ENCODE measurements at regions not wholly inside any gene's neighbourhood (a gene's known extent, or its start where the extent isn't known, plus 50 kb on each side); places are given as distances from the start of the nearest gene placed in this dataset.
"Not testable (repeated sequence)": the region's sequence is repeated elsewhere in the genome, so short reads cannot be mapped to it uniquely, and the experiment has no call there.

DNA sequence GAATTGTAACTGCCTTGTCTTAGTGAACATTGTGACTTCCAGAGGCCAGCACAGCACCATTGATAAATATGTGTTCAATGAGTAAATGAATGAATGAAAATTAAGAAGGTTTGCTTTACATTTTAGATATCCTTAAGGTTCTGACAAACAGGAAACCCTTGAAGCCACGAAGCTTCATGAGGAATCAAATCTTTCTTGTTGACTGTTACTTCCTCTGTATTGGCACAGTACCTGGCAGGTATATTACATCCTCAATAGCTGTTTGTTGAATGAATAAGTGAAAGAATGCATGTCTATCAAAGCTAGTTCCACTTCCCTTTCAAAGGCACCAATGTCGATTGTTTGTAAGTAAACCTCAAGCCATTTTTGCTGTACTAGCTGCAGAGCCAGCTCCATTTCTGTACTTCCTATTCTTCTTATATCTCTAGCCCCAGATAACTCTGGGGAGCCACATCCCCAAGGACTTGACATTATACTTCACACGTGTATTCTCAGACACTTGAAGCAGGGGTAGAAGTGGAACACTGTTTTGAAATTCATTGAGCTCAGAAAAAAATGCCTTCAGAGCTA lies 140.3 kb upstream of the RAG2 start:
- DNase-seq (ENCODE audit: low read depth) = no peak

- DNase-seq (ENCODE audit: low read depth) = no peak
Measured at GRCh38 chr11:36736103-36736502, 138.1 kb upstream of the RAG2 start.

GRCh38 chr11:36733721-36734120 lies 135.7 kb upstream of the RAG2 start:
- DNase-seq (ENCODE audit: low read depth) = not testable (repeated sequence)

DNA sequence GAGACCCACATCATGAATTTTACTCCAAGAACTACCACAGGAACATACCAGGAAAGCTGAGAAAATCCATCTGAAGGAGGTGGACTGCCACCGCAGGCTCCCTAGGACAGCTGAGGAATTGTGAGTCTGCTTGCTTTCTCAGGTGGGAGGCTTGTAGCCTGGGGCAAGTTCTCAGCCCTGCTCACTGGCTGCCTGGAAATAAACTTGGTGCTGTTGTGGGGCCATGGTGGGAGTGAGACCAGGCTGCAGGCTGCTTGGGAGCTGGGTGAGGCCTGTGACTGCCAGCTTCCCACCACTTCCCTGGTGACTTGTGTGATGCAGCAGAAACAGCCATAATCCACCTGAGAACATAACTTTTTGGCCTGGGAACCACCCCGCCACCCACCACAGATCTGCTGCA lies 132.7 kb upstream of the RAG2 start:
- no peak for DNase-seq (ENCODE audit: low read depth)

GRCh38 chr11:36729825-36730224 lies 131.8 kb upstream of the RAG2 start:
- no peak for DNase-seq (ENCODE audit: low read depth)

DNA sequence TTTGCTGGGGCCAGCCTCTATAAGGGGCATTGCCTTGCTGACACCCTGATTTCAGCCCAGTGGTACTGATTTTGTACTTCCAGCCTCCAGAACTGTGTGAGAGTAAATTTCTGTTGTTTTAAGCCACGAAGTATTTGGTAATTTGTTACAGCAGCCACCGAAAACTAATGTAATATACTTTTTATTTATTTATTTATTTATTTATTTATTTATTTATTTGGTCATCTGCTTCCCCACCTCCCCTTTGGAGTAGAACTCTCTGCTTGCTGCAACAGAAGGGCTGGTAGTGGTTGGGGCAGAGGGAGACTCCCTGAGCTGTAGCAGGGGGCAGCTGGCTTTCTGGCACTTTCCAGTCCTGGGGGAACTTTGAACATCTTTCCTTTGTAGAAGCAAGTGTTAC lies 128.4 kb upstream of the RAG2 start:
- DNase-seq (ENCODE audit: low read depth) = no peak

- no peak for DNase-seq (ENCODE audit: low read depth)
Measured at GRCh38 chr11:36724742-36725385, 126.8 kb upstream of the RAG2 start.

DNA sequence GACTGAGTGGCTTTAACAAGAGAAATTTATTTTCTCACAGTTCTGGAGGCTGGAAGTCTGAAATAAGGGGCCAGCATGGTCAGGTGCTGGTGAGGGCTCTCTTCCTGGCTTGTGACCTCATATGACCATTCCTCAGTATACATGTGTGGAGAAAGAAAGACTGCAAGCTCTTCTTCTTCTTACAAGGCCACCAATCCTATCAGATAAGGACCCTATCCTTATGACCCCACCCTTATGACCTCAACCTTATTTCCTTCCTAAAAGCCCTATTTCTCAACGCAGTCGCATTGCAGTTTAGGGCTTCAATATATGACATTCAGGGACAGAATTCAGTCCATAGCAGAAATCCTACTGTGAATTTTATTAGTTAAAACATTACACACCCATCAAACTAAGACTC lies 124.4 kb upstream of the RAG2 start:
- DNase-seq (ENCODE audit: low read depth) = no peak

DNA sequence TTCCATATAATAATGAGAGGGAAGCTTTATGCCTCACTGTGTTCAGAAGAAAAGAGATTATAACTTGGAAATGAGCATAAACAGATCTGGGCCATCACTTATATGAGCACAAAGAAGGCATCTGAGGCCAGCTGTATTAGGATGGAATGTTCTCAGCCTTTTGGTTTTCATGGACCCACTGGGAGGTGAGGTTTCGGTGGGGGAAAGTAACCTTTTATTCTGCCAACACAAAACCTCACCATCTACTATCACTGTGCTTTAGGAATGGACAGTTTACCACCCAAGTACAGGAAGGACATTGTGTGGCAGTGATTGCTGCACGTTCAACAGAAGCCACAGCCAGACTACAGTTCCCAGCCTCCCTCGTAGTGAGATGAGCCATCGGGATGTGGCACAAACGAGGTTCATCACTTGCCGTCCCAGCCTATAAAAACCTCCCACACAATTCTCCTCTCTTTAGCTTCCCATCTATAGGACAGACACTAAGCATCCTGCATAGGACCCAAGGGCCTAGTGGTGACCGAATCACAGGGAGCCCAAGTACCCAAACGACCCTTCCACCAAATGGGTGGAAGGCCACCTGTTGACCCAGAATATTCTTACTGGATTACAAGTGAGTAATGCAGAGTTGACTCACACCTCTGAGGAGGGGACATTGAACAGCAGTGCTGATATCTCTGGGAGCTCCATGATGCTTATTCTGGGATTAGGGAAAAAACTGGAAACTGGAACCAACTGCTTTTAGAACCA lies 121.5 kb upstream of the RAG2 start:
- no peak for DNase-seq (ENCODE audit: low read depth)

- no peak for DNase-seq (ENCODE audit: low read depth)
Measured at GRCh38 chr11:36718451-36718850, 120.4 kb upstream of the RAG2 start.

- DNase-seq (ENCODE audit: low read depth) = peak; percentile 11
Measured at GRCh38 chr11:36713715-36714114, 115.7 kb upstream of the RAG2 start.

- DNase-seq (ENCODE audit: low read depth) = no peak
Measured at GRCh38 chr11:36711104-36711825, 113.2 kb upstream of the RAG2 start.

Measured in forelimb muscle (tissue), 1 donor.